CD14-positive monocyte (primary cell): ENCODE measurements at regions not wholly inside any gene's neighbourhood (a gene's known extent, or its start where the extent isn't known, plus 50 kb on each side); places are given as distances from the start of the nearest gene placed in this dataset.

Experiments used
- DNase-seq, 3 donors: peaks; one replicate each; pipeline ENCODE4 v3.0.0-alpha.2; 2011 to 2022
- H2AFZ ChIP-seq: 2 replicates; pipeline ENCODE4 v1.6.0; 2012; ENCODE audit warnings: mild to moderate bottlenecking, low read depth, low read length, inconsistent platforms; ENCODE audit not compliant: insufficient read depth, poor library complexity, severe bottlenecking
- H3K27ac ChIP-seq, 2 donors: 1 replicate in 1 of 2; 2 replicates in 1 of 2; pipeline ENCODE4 v1.5.1; 2012 to 2013; ENCODE audit warnings: low read length in 2 of 2, control low read depth in 1 of 2, inconsistent platforms in 1 of 2, low read depth in 1 of 2, mild to moderate bottlenecking in 1 of 2
- H3K27me3 ChIP-seq, 2 donors: one replicate each; pipeline versions ENCODE4 v1.6.0 to v1.6.1; 2011 to 2013; ENCODE audit warnings: low read length in 2 of 2; ENCODE audit not compliant: control insufficient read depth in 2 of 2, insufficient read depth in 2 of 2
- H3K36me3 ChIP-seq, 2 donors: replicated peaks in 1 of 2; 1 replicate in 1 of 2; 2 replicates in 1 of 2; pipeline versions ENCODE4 v1.5.1 to v1.6.1; 2012 to 2013; ENCODE audit warnings: low read length in 2 of 2, control low read depth in 1 of 2, inconsistent platforms in 1 of 2, mild to moderate bottlenecking in 1 of 2; ENCODE audit not compliant: insufficient read depth in 2 of 2, control insufficient read depth in 1 of 2
- H3K4me1 ChIP-seq, 2 donors: 1 replicate in 1 of 2; 2 replicates in 1 of 2; pipeline versions ENCODE4 v1.5.1 to v1.6.1; 2012 to 2013; ENCODE audit warnings: low read length in 2 of 2, control low read depth in 1 of 2, inconsistent platforms in 1 of 2, mild to moderate bottlenecking in 1 of 2, moderate library complexity in 1 of 2; ENCODE audit not compliant: insufficient read depth in 2 of 2, control insufficient read depth in 1 of 2
- H3K4me2 ChIP-seq: replicated peaks from 2 replicates; pipeline ENCODE3; 2012; ENCODE audit warnings: low read length, moderate library complexity, mild to moderate bottlenecking; ENCODE audit not compliant: poor library complexity, severe bottlenecking; ENCODE audit errors: extremely low read depth
- H3K4me3 ChIP-seq, 3 experiments: fragments of 200-600 bp in 1 of 3; sonication (generic) in 1 of 3; replicated peaks in 1 of 3; 1 replicate in 2 of 3; 2 replicates in 1 of 3; pipeline ENCODE4 v1.5.1; 2011 to 2013; ENCODE audit warnings: low read length in 3 of 3, mild to moderate bottlenecking in 3 of 3, control low read depth in 2 of 3, low read depth in 2 of 3, inconsistent platforms in 1 of 3, moderate library complexity in 1 of 3
- H3K79me2 ChIP-seq: 2 replicates; pipeline ENCODE4 v1.6.0; 2012; ENCODE audit warnings: mild to moderate bottlenecking, control low read depth, inconsistent platforms, low read length, moderate library complexity; ENCODE audit not compliant: insufficient read depth
- H3K9ac ChIP-seq: 2 replicates; pipeline ENCODE4 v1.6.0; 2017; ENCODE audit warnings: low read length, mild to moderate bottlenecking; ENCODE audit not compliant: insufficient read depth, poor library complexity, severe bottlenecking
- H3K9me3 ChIP-seq, 2 donors: replicated peaks in 1 of 2; 1 replicate in 1 of 2; 2 replicates in 1 of 2; pipeline versions ENCODE4 v1.5.1 to v1.6.1; 2012 to 2013; ENCODE audit warnings: low read length in 2 of 2, control low read depth in 1 of 2; ENCODE audit not compliant: control insufficient read depth in 1 of 2, insufficient read depth in 1 of 2
- H4K20me1 ChIP-seq: 2 replicates; pipeline ENCODE4 v1.6.0; 2012; ENCODE audit warnings: mild to moderate bottlenecking, low read length, control low read depth, moderate library complexity; ENCODE audit not compliant: insufficient read depth
- H3K27ac Mint-ChIP-seq, 7 donors: one replicate each; pipeline ENCODE4 v1.8.0; 2020; ENCODE audit warnings: mild to moderate bottlenecking in 7 of 7, mixed read lengths in 7 of 7, moderate library complexity in 6 of 7, inconsistent platforms in 2 of 7
- H3K27me3 Mint-ChIP-seq, 3 donors: one replicate each; pipeline ENCODE4 v1.8.0; 2021 to 2022; ENCODE audit warnings: low read depth in 3 of 3, mild to moderate bottlenecking in 3 of 3, mixed read lengths in 3 of 3, moderate library complexity in 3 of 3, inconsistent platforms in 1 of 3
- H3K36me3 Mint-ChIP-seq, 2 donors: one replicate each; pipeline ENCODE4 v1.8.0; 2020; ENCODE audit warnings: mixed read lengths in 2 of 2, inconsistent platforms in 1 of 2, mild to moderate bottlenecking in 1 of 2
- H3K4me1 Mint-ChIP-seq: one replicate; pipeline ENCODE4 v1.8.0; 2020; ENCODE audit warnings: mild to moderate bottlenecking, mixed read lengths
- H3K4me3 Mint-ChIP-seq, 2 donors: one replicate each; pipeline ENCODE4 v1.8.0; 2020; ENCODE audit warnings: mild to moderate bottlenecking in 2 of 2, mixed read lengths in 2 of 2, moderate library complexity in 1 of 2
- H3K9me3 Mint-ChIP-seq, 7 donors: one replicate each; pipeline ENCODE4 v1.8.0; 2020 to 2022; ENCODE audit warnings: mixed read lengths in 7 of 7, mild to moderate bottlenecking in 6 of 7, moderate library complexity in 6 of 7, inconsistent platforms in 2 of 7
- CTCF ChIP-seq: fragments of 200-600 bp; IDR thresholded peaks from one replicate; pipeline ENCODE4 v1.8.0; 2022; ENCODE audit warnings: antibody characterized with exemption, mild to moderate bottlenecking
- WGBS: methylation state at CpG from one replicate; pipeline ENCODE4 v1.1.5; 2013; ENCODE audit warnings: missing lambda C conversion rate; ENCODE audit not compliant: insufficient coverage; 5-methylcytosine and 5-hydroxymethylcytosine counted together
- intact Hi-C, 2 donors: fragments of 100-400 bp; cut with micrococcal nuclease; formaldehyde crosslinking; loops; one replicate each; pipeline versions ENCODE4 v1.15.0 to v1.15.1; 2023

GRCh38 chr1:74895411-74895810 lies 162.5 kb downstream of the TYW3 start:
- no peak overlapping the region for H3K27ac ChIP-seq
- H3K4me1 ChIP-seq = no peaks in the 10 kb centered on the region
- H2AFZ ChIP-seq = no peak overlapping the region
- no peak overlapping the region for H3K4me2 ChIP-seq
- H3K9me3 ChIP-seq = peaks cover 5 to 12% of the 10 kb centered on the region in 2 donors
- no peaks in the 10 kb centered on the region for H4K20me1 ChIP-seq
- no peak overlapping the region for H3K9ac ChIP-seq
- no peaks in the 10 kb centered on the region for H3K36me3 ChIP-seq
- no CpG with 5 or more reads among the region's 3 CpGs for WGBS
- no peak overlapping the region for H3K4me3 ChIP-seq
- no peak overlapping the region for H3K27ac Mint-ChIP-seq
- H3K27me3 Mint-ChIP-seq = peaks cover 0 to 2% (median 0%) of the 10 kb centered on the region in 3 donors
- H3K4me3 Mint-ChIP-seq = no peak overlapping the region
- intact Hi-C loops = no loop called here
- no peaks in the 10 kb centered on the region for H3K36me3 Mint-ChIP-seq
- no peak for TF ChIP-seq CTCF
- DNase-seq = no peak
- H3K4me1 Mint-ChIP-seq = no peaks in the 10 kb centered on the region
- no peaks in the 10 kb centered on the region for H3K79me2 ChIP-seq
- H3K27me3 ChIP-seq = no peaks in the 10 kb centered on the region
- peaks cover 4 to 12% (median 7%) of the 10 kb centered on the region in 7 donors for H3K9me3 Mint-ChIP-seq

- H3K9ac ChIP-seq = no peak overlapping the region
- Mint-ChIP-seq H3K36me3 (no peaks in the 10 kb centered on the region), H3K9me3 (peaks cover 0 to 3% (median 2%) of the 10 kb centered on the region in 7 donors), H3K4me3 (no peak overlapping the region), H3K27me3 (no peaks in the 10 kb centered on the region), H3K27ac (no peak overlapping the region), H3K4me1 (no peaks in the 10 kb centered on the region)
- no peaks in the 10 kb centered on the region for H3K79me2 ChIP-seq
- TF ChIP-seq CTCF = no peak
- peaks cover 0 to 4% of the 10 kb centered on the region in 2 donors for H3K9me3 ChIP-seq
- H3K4me2 ChIP-seq = no peak overlapping the region
- no peak overlapping the region for H3K4me3 ChIP-seq
- no peak for DNase-seq
- H3K27ac ChIP-seq = no peak overlapping the region
- H3K4me1 ChIP-seq = no peaks in the 10 kb centered on the region
- H4K20me1 ChIP-seq = no peaks in the 10 kb centered on the region
- no peak overlapping the region for H2AFZ ChIP-seq
- intact Hi-C loops = no loop called here
- no peaks in the 10 kb centered on the region for H3K27me3 ChIP-seq
- no peaks in the 10 kb centered on the region for H3K36me3 ChIP-seq
These were observed 175.2 kb downstream of the TYW3 start for GRCh38 chr1:74908131-74908530.
